KMS-11 (cell line): ENCODE measurements at regions not wholly inside any gene's neighbourhood (a gene's known extent, or its start where the extent isn't known, plus 50 kb on each side); places are given as distances from the start of the nearest gene placed in this dataset.

Experiments used
- H2AFZ ChIP-seq: fragments of 200-600 bp; sonication (generic); 2 replicates; pipeline ENCODE4 v1.6.1; 2016; ENCODE audit warnings: antibody characterized with exemption, mixed run types, low read depth
- H3K27ac ChIP-seq: fragments of 200-600 bp; sonication (generic); 2 replicates; pipeline ENCODE4 v1.6.1; 2016; ENCODE audit warnings: mild to moderate bottlenecking, mixed run types
- H3K27me3 ChIP-seq: fragments of 200-600 bp; sonication (generic); 2 replicates; pipeline ENCODE4 v1.6.1; 2017; ENCODE audit warnings: mild to moderate bottlenecking, low read depth, mixed run types, moderate library complexity; ENCODE audit not compliant: insufficient read depth
- H3K36me3 ChIP-seq: fragments of 200-600 bp; sonication (generic); 2 replicates; pipeline ENCODE4 v1.6.1; 2017; ENCODE audit warnings: mild to moderate bottlenecking, mixed run types; ENCODE audit not compliant: insufficient read depth
- H3K4me1 ChIP-seq: fragments of 200-600 bp; sonication (generic); 2 replicates; pipeline ENCODE4 v1.6.1; 2016; ENCODE audit warnings: mild to moderate bottlenecking, low read depth, mixed run types; ENCODE audit not compliant: poor library complexity, severe bottlenecking
- H3K4me2 ChIP-seq: fragments of 200-600 bp; sonication (generic); 2 replicates; pipeline ENCODE4 v1.7.0; 2016; ENCODE audit warnings: mild to moderate bottlenecking, mixed run types
- H3K4me3 ChIP-seq: fragments of 200-600 bp; sonication (generic); IDR thresholded peaks from 2 replicates; pipeline ENCODE4 v1.6.1; 2017; ENCODE audit warnings: low read depth, low read length, mixed read lengths; ENCODE audit not compliant: insufficient read depth
- H3K79me2 ChIP-seq: fragments of 200-600 bp; sonication (generic); 2 replicates; pipeline ENCODE4 v1.6.1; 2016; ENCODE audit warnings: low read depth, mixed run types; ENCODE audit not compliant: insufficient read depth
- H3K9ac ChIP-seq: fragments of 200-600 bp; sonication (generic); 2 replicates; pipeline ENCODE4 v1.6.1; 2016; ENCODE audit warnings: mild to moderate bottlenecking, mixed run types
- H4K20me1 ChIP-seq: fragments of 200-600 bp; sonication (generic); 2 replicates; pipeline ENCODE4 v1.6.1; 2016; ENCODE audit warnings: mild to moderate bottlenecking, mixed run types; ENCODE audit not compliant: insufficient read depth
- CTCF ChIP-seq: fragments of 200-600 bp; sonication (generic); conservative IDR thresholded peaks from 2 replicates; pipeline ENCODE4 v1.6.1; 2017; ENCODE audit warnings: low read depth, mild to moderate bottlenecking, antibody characterized with exemption, low read length, moderate library complexity, mixed read lengths

DNA sequence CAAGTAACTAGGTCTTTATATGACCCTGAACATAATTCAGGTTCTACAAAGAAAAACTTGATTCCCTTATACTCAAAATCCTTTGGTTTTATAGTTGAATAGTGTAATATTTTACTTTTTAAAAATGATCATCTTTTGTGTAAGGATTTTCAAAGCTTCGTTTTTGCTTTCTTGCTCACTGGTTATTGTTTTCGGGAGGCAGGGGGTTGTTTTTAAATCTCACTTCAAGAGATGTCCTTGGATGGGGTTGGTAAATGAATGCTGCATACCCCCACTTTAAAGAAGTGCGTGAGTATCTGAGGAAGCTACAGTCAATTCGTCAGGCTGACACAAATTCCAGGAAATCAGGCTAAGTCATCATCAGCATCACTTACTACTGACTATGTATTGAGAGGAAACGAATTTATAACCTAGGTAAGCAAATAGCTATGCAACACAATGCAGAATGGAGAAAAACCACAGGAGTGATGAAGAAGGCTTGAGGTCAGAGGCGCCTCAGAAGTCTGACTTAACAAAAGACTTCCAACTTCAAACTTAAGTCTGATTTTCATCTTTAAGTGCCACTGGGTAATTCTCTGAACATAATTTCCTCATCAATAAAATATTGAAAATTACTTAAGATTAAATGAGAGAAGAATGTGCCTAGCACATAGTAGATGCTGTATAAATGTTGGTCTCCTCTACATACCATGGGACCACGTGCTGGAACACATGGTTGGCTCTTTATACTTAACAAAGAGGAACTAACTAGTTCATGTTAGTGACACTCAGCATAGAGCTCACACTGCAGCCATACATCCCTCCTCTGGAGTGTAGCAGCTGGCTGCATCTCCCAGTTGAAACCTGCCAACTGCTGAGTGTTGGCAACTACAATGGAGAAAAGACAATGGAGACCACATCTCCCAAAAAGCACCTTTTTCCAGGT, 106.0 kb upstream of the KIF2A start:
- TF ChIP-seq CTCF, result no peak
- no peaks in the 10 kb centered on the region for H3K36me3 ChIP-seq
- H3K27me3 ChIP-seq, result no peaks in the 10 kb centered on the region
- no peak overlapping the region for H3K4me3 ChIP-seq
- no peak overlapping the region for H3K9ac ChIP-seq
- no peak overlapping the region for H3K27ac ChIP-seq
- no peak overlapping the region for H3K4me2 ChIP-seq
- H3K79me2 ChIP-seq, result no peaks in the 10 kb centered on the region
- H4K20me1 ChIP-seq, result no peaks in the 10 kb centered on the region
- no peak overlapping the region for H2AFZ ChIP-seq
- no peaks in the 10 kb centered on the region for H3K4me1 ChIP-seq

DNA sequence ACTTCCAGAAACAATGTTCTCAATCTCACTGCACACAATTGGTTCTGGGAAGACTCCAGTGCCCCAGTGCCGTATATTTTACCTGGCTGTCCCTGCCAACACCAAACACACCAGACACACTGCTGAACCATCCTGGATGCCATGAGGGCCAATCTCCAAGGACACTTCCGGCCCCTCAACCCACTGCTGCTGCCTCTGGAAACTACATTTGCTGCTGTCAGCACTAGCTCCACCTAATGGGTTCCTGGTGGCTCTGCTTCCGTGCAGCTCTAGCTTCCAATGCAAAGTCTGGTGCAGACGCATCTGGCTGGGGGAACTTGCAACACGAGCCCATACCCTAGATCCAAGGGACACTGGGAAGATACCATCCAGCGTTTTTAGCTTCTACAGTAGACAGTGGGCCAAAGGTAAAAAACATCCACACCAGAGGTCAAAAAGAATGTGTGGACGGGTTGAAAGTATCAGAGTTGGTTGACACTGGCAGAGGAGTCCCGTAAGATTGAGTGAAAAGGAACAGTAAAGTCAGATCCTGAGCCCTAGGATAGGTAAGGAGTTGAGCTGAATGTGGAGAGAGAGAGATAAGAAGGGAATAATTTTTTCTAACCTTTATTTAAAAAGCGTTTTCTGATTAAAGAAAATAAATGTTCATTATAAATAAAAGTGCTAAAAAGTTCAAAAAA, 99.7 kb upstream of the KIF2A start:
- Histone ChIP-seq H3K4me3 (no peak overlapping the region), H3K27ac (no peak overlapping the region), H3K36me3 (no peaks in the 10 kb centered on the region), H3K79me2 (no peaks in the 10 kb centered on the region), H4K20me1 (no peaks in the 10 kb centered on the region), H3K9ac (no peak overlapping the region), H3K27me3 (no peaks in the 10 kb centered on the region), H3K4me1 (no peaks in the 10 kb centered on the region), H2AFZ (no peak overlapping the region), H3K4me2 (no peak overlapping the region)
- no peak for TF ChIP-seq CTCF

DNA sequence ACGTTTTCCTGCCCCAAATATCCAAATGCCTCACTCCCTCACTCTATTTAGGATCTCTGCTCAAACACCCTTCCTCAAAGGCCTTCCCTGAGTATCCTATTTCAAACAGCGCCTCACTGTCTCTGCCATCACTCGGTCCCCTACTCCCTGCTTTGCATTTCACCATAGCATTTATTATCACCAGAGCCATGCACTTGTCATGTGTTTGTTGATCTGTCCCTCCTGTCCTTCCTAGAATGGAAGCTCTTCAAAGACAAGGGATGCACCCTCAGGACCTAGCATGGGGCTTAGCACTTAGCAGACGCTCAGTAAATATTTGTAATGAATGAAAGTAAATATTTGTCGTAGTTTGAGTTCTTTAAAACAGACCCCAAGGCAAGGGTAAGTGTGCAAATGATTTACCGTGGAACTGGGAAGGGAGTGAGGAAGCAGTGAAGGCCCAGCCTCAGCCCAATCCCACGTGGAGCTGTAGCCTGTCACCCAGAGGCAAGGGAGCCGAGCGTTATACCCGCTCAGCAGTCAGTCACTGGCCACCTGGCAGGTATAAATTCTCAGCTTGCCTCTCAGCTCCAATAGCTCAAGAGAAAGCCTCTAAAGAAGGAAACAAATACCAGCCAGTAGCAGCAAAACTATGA, 97.7 kb upstream of the KIF2A start:
- H2AFZ ChIP-seq, result no peak overlapping the region
- no peaks in the 10 kb centered on the region for H3K4me1 ChIP-seq
- no peaks in the 10 kb centered on the region for H3K36me3 ChIP-seq
- no peaks in the 10 kb centered on the region for H4K20me1 ChIP-seq
- H3K4me3 ChIP-seq, result no peak overlapping the region
- no peak overlapping the region for H3K9ac ChIP-seq
- H3K79me2 ChIP-seq, result no peaks in the 10 kb centered on the region
- no peak for TF ChIP-seq CTCF
- H3K27me3 ChIP-seq, result no peaks in the 10 kb centered on the region
- no peak overlapping the region for H3K4me2 ChIP-seq
- H3K27ac ChIP-seq, result no peak overlapping the region

GRCh38 chr5:62211405-62211804, 94.6 kb upstream of the KIF2A start:
- Histone ChIP-seq H3K27me3 (no peaks in the 10 kb centered on the region), H3K79me2 (no peaks in the 10 kb centered on the region), H4K20me1 (no peaks in the 10 kb centered on the region), H3K27ac (no peak overlapping the region), H3K36me3 (no peaks in the 10 kb centered on the region), H3K9ac (no peak overlapping the region), H3K4me2 (no peak overlapping the region), H3K4me1 (no peaks in the 10 kb centered on the region), H2AFZ (no peak overlapping the region), H3K4me3 (no peak overlapping the region)
- no peak for TF ChIP-seq CTCF
